Hepatocyte (in vitro differentiated cells): ENCODE measurements at regions not wholly inside any gene's neighbourhood (a gene's known extent, or its start where the extent isn't known, plus 50 kb on each side); places are given as distances from the start of the nearest gene placed in this dataset.

Experiments used
- DNase-seq: peaks from one replicate; pipeline ENCODE4 v3.0.0-alpha.2; 2016; ENCODE audit warnings: low spot score
- H2AFZ ChIP-seq: fragments of 200-600 bp; sonication (generic); 2 replicates; pipeline ENCODE4 v1.6.0; 2016; ENCODE audit warnings: antibody characterized with exemption, mild to moderate bottlenecking
- H3K27ac ChIP-seq: fragments of 200-600 bp; sonication (generic); 2 replicates; pipeline ENCODE4 v1.5.1; 2016; ENCODE audit warnings: mild to moderate bottlenecking
- H3K27me3 ChIP-seq: fragments of 200-600 bp; sonication (generic); 2 replicates; pipeline ENCODE4 v1.6.1; 2016
- H3K36me3 ChIP-seq: fragments of 200-600 bp; sonication (generic); replicated peaks from 2 replicates; pipeline ENCODE4 v1.5.1; 2016; ENCODE audit warnings: low read depth; ENCODE audit not compliant: insufficient read depth
- H3K4me1 ChIP-seq: fragments of 200-600 bp; sonication (generic); 2 replicates; pipeline ENCODE4 v1.5.1; 2016; ENCODE audit warnings: mild to moderate bottlenecking, moderate library complexity; ENCODE audit not compliant: insufficient read depth
- H3K4me2 ChIP-seq: fragments of 200-600 bp; sonication (generic); 2 replicates; pipeline ENCODE4 v1.6.0; 2016
- H3K4me3 ChIP-seq: fragments of 200-600 bp; sonication (generic); 2 replicates; pipeline ENCODE4 v1.5.1; 2016; ENCODE audit warnings: mild to moderate bottlenecking
- H3K79me2 ChIP-seq: fragments of 200-600 bp; sonication (generic); 2 replicates; pipeline ENCODE4 v1.6.0; 2017; ENCODE audit warnings: mild to moderate bottlenecking
- H3K9me2 ChIP-seq: fragments of 200-600 bp; sonication (generic); replicated peaks from 2 replicates; pipeline ENCODE4 v1.6.0; 2017; ENCODE audit warnings: mild to moderate bottlenecking; ENCODE audit not compliant: insufficient read depth
- H3K9me3 ChIP-seq: fragments of 200-600 bp; sonication (generic); 2 replicates; pipeline ENCODE4 v1.5.1; 2016; ENCODE audit warnings: low read depth, mild to moderate bottlenecking
- H4K20me1 ChIP-seq: fragments of 200-600 bp; sonication (generic); 2 replicates; pipeline ENCODE4 v1.6.0; 2016; ENCODE audit warnings: mild to moderate bottlenecking; ENCODE audit not compliant: insufficient read depth, poor library complexity, severe bottlenecking
- EZH2 ChIP-seq: fragments of 200-600 bp; sonication (generic); IDR thresholded peaks from 2 replicates; pipeline ENCODE4 v1.6.1; 2016; ENCODE audit warnings: antibody characterized with exemption, mild to moderate bottlenecking, borderline replicate concordance
- EZH2phosphoT487 ChIP-seq: fragments of 200-600 bp; sonication (generic); IDR thresholded peaks from one replicate; pipeline ENCODE4 v1.6.1; 2018; ENCODE audit warnings: antibody characterized with exemption, mild to moderate bottlenecking, low read depth, moderate library complexity; ENCODE audit not compliant: unreplicated experiment, severe bottlenecking
- WGBS: methylation state at CpG from one replicate; pipeline ENCODE4 v1.1.6; 2016; ENCODE audit warnings: low lambda C conversion rate; ENCODE audit errors: missing lambda C conversion rate; 5-methylcytosine and 5-hydroxymethylcytosine counted together
- TF ChIP-seq, protein P1 (sequence below): fragments of 200-600 bp; sonication (generic); IDR thresholded peaks from 2 replicates; pipeline ENCODE4 v1.5.1; 2016; ENCODE audit warnings: antibody characterized with exemption, mild to moderate bottlenecking; ENCODE audit not compliant: poor library complexity

DNA sequence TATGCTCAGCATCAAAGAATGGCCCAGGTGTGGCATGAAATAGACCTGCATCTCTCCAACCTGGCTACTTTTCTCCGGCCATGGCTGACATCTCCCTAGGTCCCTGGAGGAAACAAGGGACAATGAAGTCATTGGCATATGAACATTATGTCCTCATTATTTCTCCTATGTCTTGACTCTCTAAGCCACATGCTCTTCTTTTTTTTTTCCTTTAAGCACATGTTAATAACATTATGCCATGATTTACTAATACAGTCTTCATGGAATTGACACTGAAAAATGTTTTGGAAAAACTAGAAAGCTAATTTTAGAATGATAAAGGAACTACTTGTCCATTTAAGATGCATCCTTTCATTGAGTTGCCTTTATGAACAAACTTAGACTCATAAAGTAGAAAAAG lies 628.9 kb downstream of the TNS3 start:
- Histone ChIP-seq H4K20me1 (no peaks in the 10 kb centered on the region), H3K79me2 (no peaks in the 10 kb centered on the region), H3K4me2 (no peak overlapping the region), H2AFZ (no peak overlapping the region), H3K9me2 (no peaks in the 10 kb centered on the region), H3K9me3 (no peaks in the 10 kb centered on the region), H3K27me3 (no peaks in the 10 kb centered on the region), H3K27ac (no peak overlapping the region), H3K4me1 (no peaks in the 10 kb centered on the region), H3K4me3 (no peak overlapping the region), H3K36me3 (no peaks in the 10 kb centered on the region)
- 100% methylated on average over 1 of the region's 1 CpG for WGBS
- no peak for TF ChIP-seq EZH2phosphoT487
- TF ChIP-seq, protein P1, sequence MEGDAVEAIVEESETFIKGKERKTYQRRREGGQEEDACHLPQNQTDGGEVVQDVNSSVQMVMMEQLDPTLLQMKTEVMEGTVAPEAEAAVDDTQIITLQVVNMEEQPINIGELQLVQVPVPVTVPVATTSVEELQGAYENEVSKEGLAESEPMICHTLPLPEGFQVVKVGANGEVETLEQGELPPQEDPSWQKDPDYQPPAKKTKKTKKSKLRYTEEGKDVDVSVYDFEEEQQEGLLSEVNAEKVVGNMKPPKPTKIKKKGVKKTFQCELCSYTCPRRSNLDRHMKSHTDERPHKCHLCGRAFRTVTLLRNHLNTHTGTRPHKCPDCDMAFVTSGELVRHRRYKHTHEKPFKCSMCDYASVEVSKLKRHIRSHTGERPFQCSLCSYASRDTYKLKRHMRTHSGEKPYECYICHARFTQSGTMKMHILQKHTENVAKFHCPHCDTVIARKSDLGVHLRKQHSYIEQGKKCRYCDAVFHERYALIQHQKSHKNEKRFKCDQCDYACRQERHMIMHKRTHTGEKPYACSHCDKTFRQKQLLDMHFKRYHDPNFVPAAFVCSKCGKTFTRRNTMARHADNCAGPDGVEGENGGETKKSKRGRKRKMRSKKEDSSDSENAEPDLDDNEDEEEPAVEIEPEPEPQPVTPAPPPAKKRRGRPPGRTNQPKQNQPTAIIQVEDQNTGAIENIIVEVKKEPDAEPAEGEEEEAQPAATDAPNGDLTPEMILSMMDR = no peak
- DNase-seq = no peak

DNA sequence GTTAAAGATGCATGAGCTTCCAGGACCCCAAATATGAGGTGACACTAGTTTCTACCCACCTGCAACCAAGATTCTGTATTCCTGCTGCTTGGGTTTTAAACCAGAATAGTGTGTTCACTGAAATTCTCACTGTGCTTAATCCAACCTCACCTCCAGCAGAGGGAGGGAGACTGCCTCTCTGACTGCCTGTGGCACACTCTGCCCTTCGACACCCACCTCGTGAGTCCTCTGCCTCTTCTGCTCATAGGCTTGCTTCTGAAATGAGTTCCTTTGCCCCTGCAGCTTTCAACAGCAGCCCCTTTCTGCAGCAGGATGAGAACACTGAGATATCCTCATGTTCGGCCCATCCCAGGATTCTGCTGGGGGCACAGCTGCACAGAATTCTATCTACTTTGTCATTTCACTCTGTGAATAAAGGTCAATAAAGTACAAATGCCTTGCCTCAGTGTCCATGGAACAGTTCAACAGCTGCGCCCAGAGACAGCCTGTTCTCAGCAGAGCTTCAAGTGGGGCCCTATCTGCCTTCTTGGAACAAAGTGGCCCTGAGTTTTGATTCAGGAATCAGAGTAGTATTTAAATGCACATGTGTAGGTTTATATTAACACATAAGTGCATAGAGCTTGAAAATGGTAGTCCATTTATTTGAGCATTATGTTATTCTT lies 632.5 kb downstream of the TNS3 start:
- Histone ChIP-seq H4K20me1 (no peaks in the 10 kb centered on the region), H3K27ac (no peak overlapping the region), H2AFZ (no peak overlapping the region), H3K27me3 (no peaks in the 10 kb centered on the region), H3K4me3 (no peak overlapping the region), H3K4me1 (no peaks in the 10 kb centered on the region), H3K36me3 (no peaks in the 10 kb centered on the region), H3K9me2 (no peaks in the 10 kb centered on the region), H3K9me3 (no peaks in the 10 kb centered on the region), H3K4me2 (no peak overlapping the region), H3K79me2 (no peaks in the 10 kb centered on the region)
- TF ChIP-seq EZH2 = no peak
- DNase-seq = no peak
- WGBS = 94% methylated on average over 4 of the region's 4 CpGs

DNA sequence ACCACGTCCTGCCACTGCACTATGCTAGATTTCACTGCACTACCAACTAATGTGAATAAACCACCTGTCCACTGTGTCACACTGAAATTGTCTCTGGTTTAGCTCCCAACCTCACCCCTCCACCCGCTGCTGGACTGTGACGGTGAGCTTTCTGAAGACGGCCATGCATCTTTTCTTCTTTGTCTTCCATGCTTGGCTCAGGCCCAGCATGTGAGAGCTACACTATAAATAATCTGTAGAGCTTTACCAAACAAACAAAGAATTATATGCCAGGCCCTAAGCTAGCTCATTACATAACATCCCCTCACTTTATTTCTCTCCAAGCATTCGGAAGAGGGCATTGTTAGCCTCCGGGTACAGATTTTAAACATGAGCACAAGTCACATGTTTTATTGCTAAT lies 633.2 kb downstream of the TNS3 start:
- no peaks in the 10 kb centered on the region for H3K79me2 ChIP-seq
- H3K27me3 ChIP-seq = no peaks in the 10 kb centered on the region
- no peaks in the 10 kb centered on the region for H3K4me1 ChIP-seq
- no peaks in the 10 kb centered on the region for H4K20me1 ChIP-seq
- TF ChIP-seq, protein P1 = no peak
- TF ChIP-seq EZH2phosphoT487 (no peak), EZH2 (no peak)
- no peak overlapping the region for H3K4me3 ChIP-seq
- no peaks in the 10 kb centered on the region for H3K36me3 ChIP-seq
- DNase-seq = no peak
- no peaks in the 10 kb centered on the region for H3K9me2 ChIP-seq
- H3K9me3 ChIP-seq = no peaks in the 10 kb centered on the region
- H2AFZ ChIP-seq = no peak overlapping the region
- no peak overlapping the region for H3K27ac ChIP-seq
- WGBS = 74% methylated on average over 6 of the region's 6 CpGs
- no peak overlapping the region for H3K4me2 ChIP-seq

DNA sequence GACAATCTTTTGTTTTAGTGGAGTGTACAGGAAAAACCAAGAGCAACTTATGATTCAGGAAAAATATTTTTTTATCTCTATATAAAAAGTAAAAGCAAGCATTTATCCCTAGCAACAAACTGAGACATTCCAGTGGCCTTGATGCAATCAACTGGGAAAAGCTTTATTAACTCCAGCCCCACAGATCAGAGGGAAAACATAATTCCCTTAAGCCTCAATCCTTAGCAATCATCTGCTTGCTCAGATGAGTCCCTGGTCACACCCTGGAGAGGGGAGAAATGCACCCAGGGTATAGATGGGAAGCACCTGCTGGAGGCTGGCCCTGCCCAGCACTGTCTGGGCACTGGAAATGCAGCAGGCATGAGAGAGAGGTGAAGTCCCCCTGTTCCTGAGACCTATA lies 636.6 kb downstream of the TNS3 start:
- no peaks in the 10 kb centered on the region for H3K79me2 ChIP-seq
- H2AFZ ChIP-seq = no peak overlapping the region
- H3K27me3 ChIP-seq = no peaks in the 10 kb centered on the region
- H3K4me2 ChIP-seq = no peak overlapping the region
- no peaks in the 10 kb centered on the region for H3K36me3 ChIP-seq
- TF ChIP-seq, protein P1 = no peak
- TF ChIP-seq EZH2phosphoT487 (no peak), EZH2 (no peak)
- no peaks in the 10 kb centered on the region for H3K9me3 ChIP-seq
- H3K4me3 ChIP-seq = no peak overlapping the region
- H3K4me1 ChIP-seq = no peaks in the 10 kb centered on the region
- DNase-seq = no peak
- H3K9me2 ChIP-seq = no peaks in the 10 kb centered on the region
- no peak overlapping the region for H3K27ac ChIP-seq
- no peaks in the 10 kb centered on the region for H4K20me1 ChIP-seq
